ENCODE measurements at regions not wholly inside any gene's neighbourhood (a gene's known extent, or its start where the extent isn't known, plus 50 kb on each side); places are given as distances from the start of the nearest gene placed in this dataset.

GRCh38 chr10:30171601-30172000 lies 112.2 kb upstream of the JCAD start:
- TF ChIP-seq EZH2 (IDR thresholded peaks at IDR 0.05; ENCODE audit: borderline replicate concordance, low read length): no peak
- TF ChIP-seq CTCF (conservative IDR thresholded peaks at IDR 0.05 in 1 of 2, IDR thresholded peaks at IDR 0.05 in 1 of 2; ENCODE audit: extremely low read depth in 1 of 2, insufficient read depth in 1 of 2, low read depth in 1 of 2, low read length in 2 of 2): no peak

Measured in mammary epithelial cell (primary cell).